ENCODE measurements at regions not wholly inside any gene's neighbourhood (a gene's known extent, or its start where the extent isn't known, plus 50 kb on each side); places are given as distances from the start of the nearest gene placed in this dataset.
A peak's percentile ranks its signal among the peaks of the same experiment; 100 is the strongest.
"Not testable (repeated sequence)": the region's sequence is repeated elsewhere in the genome, so short reads cannot be mapped to it uniquely, and the experiment has no call there.

DNA sequence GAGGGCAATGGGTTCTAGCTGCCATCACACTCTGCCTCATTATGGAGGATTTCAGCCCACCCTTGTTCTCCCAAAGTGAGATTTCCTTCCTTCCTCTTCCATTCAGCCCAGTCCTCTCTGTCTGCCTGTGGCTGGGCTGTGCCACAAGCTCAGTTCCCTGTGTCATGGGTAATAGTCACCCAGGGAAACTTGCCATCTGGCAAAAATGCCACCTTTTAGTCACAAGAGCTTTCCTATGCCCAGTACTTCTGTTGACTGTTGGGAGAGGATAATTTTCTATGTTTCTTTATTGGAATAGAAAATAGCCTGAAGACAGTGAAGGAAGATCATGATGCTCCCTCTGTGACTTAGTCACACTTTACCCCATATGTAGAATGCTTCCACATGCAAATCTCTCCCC lies 71.4 kb downstream of the TLR4 start:
- DNase-seq (ENCODE audit: extremely low read depth in 1 of 2, low read depth in 1 of 2) = no peak

DNA sequence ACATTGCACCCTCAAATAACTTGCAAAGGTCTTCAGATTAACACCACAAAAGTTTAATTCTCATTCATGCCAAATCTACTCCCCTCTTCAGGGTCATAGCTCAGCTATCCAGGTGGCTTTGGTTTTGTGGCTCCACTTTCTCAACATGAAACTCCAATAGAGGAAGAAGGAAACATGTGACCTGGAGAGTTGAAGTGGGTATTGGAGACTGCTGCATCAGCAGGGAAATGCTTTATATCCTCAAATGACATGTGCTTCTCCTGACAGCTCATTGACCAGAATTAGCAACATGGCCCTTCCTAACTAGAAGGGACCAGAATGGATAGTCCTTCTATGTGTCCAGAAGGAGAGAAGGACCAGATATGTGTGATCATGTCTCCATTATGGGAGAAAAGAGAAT lies 73.6 kb downstream of the TLR4 start:
- DNase-seq (ENCODE audit: extremely low read depth in 1 of 2, low read depth in 1 of 2) = no peak

DNA sequence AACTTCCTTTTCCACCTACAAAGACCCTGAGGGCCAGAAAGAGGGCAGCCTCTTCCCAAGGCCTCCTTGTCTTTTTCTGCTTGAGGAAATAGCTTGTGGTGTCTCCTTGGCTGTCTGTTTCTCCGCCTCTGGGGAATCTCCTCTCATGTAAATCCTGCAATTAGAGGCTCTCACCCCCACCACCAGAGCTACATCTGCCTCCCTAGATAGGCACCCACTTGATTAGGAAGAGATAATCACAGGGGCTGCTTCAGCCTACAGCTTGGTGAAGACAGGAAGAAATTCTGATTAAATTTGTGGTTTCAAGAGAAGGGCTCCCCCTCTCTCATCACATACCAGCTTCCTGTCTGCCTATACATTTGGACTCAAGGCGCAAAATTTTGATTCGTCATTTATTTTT lies 75.6 kb downstream of the TLR4 start:
- DNase-seq (ENCODE audit: extremely low read depth in 1 of 2, low read depth in 1 of 2) = no peak

DNA sequence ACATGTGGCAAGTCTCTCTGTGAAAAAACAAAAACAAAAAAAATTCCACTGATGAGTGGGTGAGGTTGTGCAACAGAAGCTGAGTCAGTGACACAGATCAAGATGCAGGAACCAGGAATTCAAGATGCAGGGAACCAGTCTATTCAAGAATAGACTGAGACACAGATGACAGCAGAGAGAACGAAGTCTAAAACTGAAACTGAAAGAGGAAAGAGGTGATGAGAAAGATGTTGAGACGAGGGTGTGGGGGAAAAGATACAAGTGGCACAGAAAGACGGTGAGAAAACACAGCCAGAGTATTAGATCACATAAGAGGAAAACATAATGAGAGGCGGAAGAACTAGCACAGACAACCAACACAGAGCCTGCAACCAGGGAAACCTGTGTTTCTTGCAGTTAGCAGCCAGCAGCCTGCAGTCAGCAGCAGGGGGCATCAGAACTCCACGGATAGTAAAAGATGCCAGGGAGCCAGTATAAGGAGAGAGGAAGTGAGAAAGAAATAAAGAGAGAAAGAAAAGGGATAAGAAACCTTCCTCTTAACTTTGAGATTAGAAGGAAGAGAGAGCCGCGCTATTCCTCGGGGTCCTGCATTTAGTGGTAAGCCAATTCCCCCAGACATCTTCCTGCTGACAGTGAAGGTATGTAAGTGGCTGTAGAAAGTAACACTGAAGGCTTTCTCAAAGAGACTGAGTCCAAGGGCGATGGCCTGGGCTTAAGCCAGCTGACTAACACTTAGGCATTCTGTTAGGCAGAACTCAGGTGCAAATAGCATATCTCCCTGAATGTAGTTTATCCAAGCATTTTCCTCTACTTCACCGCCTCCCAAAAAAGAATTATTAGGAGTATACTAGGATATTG lies 79.0 kb downstream of the TLR4 start:
- peak; percentile 8 to 23 for DNase-seq (ENCODE audit: extremely low read depth in 1 of 2, low read depth in 1 of 2)

DNA sequence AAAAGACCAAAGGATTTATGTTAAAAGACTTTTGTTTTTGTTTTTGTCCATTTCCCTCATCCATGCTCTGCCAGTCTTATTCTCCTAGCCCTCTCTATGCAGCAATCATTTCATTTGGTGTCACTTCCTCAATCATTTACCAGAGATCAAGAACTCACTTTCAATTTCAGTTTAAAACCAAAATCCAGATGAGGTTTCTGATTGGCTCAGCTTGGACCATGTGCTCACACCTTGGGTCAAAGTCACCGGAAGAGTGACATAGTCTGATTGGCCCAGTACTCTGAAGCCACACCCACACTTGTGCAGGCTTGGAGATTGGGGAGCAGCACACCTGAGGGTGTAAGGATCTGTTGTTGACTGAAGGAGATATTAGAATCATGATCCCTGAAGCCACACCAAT lies 79.6 kb downstream of the TLR4 start:
- DNase-seq (ENCODE audit: extremely low read depth in 1 of 2, low read depth in 1 of 2) = peak in 1 of 2 donors; percentile 4

DNA sequence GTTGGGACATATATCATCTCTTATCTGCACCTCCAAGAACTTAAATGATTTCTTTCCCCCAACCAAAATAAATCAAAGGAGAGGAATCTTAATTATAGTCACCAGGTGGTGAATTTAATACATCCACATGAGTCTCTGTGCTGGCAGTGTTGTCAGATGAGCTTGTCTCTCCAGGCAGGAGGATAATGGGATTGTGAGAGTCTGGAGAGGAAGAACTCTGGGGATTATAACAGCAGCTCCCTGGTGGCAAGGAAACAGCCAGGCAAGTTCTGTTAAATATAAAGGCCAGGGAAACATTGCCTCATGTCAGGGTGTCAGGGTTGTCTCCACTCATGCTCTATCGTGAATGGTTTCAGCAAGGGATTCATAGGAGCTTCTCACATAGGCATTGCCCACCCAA lies 80.8 kb downstream of the TLR4 start:
- DNase-seq (ENCODE audit: extremely low read depth in 1 of 2, low read depth in 1 of 2) = no peak

DNA sequence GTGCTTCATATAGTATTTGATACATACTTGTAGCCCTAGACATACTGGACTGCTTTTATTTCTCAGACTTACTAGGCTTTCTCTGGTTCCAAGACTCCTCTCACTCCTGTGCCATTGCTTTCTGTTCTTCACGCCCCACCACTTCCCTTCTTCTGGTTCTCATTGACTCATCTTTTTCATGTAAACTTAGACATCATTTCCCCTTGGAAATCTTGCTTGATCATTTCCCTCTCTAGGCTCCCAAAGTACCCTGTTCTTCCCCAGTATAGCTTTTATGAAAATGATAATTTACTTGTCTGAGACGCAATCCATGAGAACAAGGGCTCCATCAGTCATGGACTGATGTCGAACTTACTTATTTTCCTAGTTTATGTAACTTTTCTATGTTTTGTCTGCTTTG lies 83.5 kb downstream of the TLR4 start:
- no peak for DNase-seq (ENCODE audit: extremely low read depth in 1 of 2, low read depth in 1 of 2)

DNA sequence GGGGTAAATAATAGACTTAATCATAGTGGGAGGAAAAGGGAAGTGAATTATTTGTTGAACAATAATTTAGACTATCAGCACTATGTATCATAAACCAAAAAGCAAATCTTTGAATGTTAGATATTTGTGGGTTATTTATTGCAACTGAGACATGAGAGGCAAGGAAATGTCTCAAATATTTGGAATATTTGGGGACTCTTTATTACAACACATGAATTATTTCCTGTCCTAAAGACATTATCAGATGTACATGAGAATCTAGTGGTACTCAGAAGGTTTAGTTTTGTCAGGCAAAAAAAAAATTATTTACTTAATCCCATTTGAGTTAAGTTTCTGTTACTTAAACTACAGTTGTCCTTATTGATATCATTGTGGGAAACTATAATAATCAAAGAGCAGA lies 91.1 kb downstream of the TLR4 start:
- no peak for DNase-seq (ENCODE audit: extremely low read depth in 1 of 2, low read depth in 1 of 2)

DNA sequence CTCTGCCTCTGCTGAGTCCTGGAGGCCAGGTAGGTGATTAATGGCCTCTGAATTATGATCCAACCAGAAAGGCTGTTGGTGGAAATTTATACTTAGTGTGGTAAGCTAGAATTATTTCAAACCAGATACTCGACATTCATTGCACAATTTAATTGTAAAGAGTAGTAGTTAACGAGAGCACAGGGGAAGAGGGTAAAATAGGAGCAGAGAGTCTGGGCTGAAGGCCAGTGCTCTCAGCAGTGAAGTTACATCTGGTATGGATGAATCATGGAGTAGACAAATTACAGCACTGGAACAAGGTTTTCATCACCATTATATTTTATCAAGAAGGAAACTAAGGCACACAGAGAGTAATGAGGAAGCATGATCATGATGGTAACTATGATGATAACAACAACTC lies 92.5 kb downstream of the TLR4 start:
- no peak for DNase-seq (ENCODE audit: extremely low read depth in 1 of 2, low read depth in 1 of 2)

DNA sequence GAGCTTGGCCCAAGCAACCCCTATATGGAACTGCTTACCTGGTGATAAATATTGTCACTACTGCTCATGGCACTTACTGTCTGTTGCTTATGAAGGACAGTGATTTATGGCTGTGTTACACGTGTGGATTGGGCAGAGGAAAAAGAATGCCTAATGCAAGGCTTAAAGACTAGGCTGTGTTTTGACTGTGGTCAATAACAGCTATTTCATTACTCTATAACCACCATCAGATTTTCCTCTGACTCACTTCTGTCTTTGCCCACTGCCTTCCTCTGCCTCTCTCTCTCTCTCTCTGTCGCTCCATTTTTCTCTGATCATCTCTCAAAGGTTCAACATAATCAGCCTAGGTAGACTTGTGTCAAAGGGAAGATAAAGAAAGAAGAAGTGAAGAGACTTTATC lies 96.2 kb downstream of the TLR4 start:
- DNase-seq (ENCODE audit: extremely low read depth in 1 of 2, low read depth in 1 of 2) = no peak

DNA sequence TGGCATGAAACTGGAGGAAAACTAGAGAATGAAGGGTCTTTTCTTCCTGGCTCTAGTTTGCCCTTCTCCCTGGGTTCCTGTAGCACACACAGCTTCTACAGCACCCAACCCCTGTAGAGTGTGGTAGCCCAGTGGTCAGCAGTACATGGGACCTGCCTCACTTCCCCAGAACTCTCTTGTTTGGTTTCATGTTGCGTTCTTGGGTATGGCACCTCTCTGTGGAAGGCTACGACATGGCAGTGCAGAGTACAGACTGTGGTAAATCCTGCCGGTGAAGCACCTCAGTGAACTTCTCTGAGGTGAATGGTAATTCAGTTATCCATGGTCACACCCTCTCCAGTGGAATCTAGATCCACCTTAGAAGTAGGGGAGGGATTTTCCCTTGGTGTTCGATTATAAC lies 105.5 kb downstream of the TLR4 start:
- no peak for DNase-seq (ENCODE audit: extremely low read depth in 1 of 2, low read depth in 1 of 2)

DNA sequence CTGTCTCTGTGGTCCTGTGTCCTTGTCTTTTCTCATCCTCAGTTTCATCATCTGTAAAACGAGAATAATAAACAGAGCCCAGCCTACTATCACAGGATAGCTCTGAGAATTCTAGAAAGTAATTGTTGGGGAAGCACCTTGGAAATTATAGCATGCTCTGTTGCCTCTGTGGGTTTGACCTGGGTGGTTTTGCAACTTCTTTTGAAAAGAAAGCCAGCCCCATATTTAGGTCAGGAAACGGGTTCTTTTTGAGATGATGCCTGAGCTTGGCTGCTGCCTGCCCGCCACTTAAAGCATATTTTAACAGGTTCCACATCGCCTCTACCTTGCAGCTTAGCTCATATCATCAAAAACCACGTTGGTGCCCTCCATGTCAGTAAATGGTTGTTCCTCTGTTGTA lies 111.1 kb downstream of the TLR4 start:
- DNase-seq (ENCODE audit: extremely low read depth in 1 of 2, low read depth in 1 of 2) = no peak

DNA sequence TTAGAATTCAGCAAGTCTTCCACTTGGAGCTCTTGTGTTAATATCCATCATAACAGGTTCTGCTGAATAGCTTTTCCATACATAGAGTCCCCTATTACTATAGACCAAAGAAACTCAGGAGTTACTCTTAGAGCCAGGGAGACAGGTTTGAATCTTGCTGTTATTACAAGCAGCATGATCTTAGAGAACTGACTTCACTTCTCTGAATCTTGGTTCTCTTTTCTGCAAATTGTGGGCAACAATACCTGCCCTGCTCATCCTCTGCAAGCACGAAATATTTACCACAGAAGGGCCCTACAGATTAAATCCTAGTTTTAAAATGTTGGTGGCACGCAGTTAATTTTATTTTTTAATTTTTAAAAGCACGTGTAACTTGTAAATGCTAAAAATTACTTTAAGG lies 111.7 kb downstream of the TLR4 start:
- DNase-seq (ENCODE audit: extremely low read depth in 1 of 2, low read depth in 1 of 2) = no peak

DNA sequence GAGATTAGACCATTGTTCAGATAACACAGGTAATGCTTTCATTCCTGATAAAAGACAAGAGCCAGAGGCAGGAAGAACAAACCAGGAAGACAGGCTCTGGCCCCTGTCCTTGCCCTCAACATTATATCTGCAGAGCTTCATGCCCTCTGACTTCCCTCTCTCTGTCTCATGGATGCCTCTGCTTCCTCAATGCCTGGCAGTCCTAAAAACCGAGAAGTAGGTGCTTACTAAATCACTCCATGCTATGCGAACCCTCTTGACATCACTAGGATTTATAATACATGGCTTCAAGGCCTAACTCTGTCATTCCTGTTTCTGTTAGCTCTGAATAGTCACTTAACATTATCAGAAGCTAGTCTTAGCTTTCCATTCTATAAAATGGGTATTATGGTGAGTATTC lies 117.8 kb downstream of the TLR4 start:
- DNase-seq (ENCODE audit: extremely low read depth in 1 of 2, low read depth in 1 of 2) = no peak

DNA sequence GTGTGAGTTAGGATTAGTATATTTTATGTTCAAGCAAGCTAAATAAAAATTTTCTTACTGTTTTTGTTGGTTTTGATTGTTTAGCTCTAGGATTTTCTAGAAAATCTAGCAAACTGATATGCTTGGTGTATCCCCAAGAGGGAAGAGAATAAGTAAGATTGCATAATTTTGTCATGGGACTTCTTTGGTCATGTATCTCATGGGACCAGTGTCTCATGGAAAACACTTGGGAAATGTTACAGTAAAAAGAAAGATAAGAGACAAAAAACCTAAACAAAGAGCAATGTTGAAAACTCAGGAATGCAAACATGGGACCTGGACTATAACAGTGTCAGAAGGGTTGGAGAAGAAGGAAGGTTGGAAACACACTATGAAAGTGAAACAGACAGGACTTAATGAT lies 119.4 kb downstream of the TLR4 start:
- no peak for DNase-seq (ENCODE audit: extremely low read depth in 1 of 2, low read depth in 1 of 2)

DNA sequence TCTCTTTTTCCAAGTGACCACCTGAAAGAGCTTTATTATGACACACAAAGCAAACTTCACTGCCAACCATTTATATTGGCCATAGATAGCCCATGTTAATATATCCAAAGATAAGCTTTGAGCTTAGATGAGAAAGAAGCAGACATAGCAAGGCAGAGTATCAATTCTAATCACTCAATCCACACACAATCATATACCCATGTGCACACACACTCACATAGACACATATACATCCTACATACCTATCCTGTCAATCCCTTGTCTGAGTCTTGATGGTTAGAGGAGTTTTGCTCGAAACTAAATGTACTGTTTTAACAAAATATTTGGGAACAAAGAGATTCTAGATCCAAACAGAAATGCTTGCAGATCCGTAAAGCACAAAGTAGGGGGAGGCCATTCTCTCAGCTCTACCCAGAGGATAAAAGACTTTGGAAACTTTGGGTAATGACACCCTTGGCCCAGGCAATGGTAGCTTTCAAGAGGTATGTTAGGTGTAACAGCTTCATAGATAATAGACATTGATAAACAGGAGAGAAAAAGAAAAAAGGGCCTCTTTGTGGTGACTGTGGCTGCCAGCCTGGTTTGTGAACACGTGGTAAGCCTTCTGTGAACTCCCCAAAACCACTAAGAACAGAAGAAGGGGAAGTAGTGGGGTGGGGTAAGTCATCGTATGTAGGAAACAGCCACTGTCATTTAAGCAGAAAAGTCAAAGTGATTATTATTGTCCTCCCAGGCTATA lies 121.6 kb downstream of the TLR4 start:
- DNase-seq (ENCODE audit: extremely low read depth in 1 of 2, low read depth in 1 of 2) = peak in 1 of 2 donors; percentile 22

DNA sequence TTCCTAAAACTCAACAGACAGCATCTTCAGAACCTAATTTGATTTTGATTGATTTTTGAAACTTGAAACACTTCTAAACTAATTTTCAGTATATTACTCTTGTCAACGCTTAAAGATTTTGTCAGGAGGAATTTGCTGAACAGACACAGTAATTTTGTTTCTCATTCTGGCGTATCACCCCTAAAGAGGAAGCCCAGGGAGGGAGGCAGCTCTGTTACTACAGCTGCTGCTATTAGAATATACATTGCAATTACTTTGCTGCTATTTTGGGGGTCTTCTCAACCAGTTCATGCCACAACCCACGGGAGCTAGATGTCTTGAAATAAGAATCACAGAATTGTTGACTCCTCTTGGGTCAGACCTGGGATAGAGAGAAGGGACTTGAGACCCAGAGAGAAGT lies 122.6 kb downstream of the TLR4 start:
- no peak for DNase-seq (ENCODE audit: extremely low read depth in 1 of 2, low read depth in 1 of 2)

DNA sequence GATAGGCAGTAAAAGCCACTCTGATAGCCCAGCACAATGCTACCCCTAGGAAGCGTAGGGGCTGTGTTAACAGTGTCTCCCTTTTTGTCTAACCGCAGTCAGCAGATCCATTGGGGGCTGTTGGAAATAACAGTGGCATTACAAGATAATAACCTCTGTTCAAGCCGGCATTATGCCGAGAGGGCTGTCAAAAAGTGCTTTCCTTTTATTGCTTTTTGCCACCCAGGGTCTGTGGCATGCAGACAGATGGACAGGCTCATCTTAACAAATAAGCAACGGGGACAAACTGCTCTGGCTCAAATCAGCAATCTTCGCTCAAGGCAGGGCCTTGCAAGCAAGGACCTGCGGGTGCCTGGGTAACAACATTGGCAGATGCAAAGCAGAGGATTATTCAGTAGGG lies 123.3 kb downstream of the TLR4 start:
- DNase-seq (ENCODE audit: extremely low read depth in 1 of 2, low read depth in 1 of 2) = no peak

DNA sequence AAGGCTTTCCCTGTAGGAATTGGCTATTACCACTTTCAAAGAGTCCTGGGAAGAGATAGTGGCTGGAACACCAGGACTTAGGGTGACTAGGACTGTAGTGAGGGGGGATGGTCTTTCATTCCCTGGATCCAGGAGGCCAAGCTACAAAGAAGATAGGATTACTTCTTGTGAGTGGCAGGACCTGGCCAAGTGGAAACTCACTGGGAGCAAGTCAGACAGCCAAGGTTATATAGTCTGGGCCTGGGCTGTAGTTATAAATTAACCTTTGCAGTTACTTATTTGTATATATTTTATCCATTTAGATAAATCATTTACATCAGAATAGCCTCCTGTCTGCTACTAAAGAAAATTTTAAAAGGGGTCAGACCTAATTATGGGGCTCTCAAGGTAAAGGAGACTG lies 124.3 kb downstream of the TLR4 start:
- DNase-seq (ENCODE audit: extremely low read depth in 1 of 2, low read depth in 1 of 2) = no peak

DNA sequence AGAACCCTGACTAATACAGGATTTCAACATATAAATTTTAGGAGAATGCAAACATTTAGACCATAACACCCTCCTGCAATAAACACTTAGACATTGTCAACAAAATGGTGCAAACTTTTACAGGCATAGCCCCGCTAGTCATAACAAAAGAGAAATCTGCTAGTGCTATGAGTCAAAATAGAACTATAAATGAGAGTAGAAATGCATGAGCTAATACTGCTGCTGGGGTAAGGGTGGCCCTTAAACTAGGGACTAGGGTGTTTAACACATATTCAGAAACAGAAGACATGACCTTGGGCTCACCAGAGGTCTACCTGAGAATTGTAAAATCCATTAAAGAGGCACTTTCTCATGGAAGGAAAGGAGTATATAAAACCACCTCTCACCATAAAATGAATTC lies 131.6 kb downstream of the TLR4 start:
- DNase-seq (ENCODE audit: extremely low read depth in 1 of 2, low read depth in 1 of 2) = no peak

DNA sequence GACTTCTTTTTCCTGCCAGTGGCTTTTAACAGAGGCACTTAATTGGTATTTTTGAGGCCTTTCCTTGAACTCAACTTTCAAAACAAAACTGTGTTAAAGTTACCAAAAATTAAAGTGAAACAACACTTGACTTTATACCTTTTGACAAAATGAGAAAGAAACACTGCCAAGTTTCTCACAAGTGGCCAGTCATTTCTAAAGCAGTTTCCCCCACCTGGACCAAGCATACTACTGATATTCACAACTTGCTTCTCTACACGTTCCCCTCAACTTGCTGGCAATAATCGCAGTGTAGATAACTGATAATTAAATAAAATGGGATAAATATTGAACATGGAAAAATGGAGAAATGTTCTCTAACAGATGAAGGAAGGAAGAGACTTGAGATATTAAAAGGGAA lies 135.7 kb downstream of the TLR4 start:
- DNase-seq (ENCODE audit: extremely low read depth in 1 of 2, low read depth in 1 of 2) = no peak

DNA sequence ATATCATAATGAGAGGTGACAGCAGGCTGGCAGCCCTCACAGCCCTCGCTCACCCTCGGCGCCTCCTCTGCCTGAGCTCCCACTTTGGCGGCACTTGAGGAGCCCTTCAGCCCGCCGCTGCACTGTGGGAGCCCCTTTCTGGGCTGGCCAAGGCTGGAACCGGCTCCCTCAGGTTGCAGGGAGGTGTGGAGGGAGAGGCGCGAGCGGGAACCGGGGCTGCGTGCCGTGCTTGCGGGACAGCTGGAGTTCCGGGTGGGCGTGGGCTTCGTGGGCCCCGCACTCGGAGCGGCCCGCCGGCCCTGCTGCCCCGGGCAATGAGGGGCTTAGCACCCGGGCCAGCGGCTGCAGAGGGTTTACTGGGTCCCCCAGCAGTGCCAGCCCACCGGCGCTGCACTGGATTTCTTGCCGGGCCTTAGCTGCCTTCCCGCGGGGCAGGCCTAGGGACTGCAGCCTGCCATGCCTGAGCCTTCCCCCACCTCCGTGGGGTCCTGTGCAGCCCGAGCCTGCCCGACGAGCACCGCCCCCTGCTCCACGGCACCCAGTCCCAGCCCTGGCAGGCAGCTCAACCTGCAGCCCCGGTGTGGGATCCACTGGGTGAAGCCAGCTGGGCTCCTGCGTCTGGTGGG lies 147.7 kb downstream of the TLR4 start:
- not testable (repeated sequence) for DNase-seq (ENCODE audit: extremely low read depth in 1 of 2, low read depth in 1 of 2)

Data from stimulated activated CD8-positive, alpha-beta memory T cell treated with anti-CD3 and anti-CD28 coated beads, Interleukin-7, amount 100 ng/mL, for 48 hours (primary cell).